GM23338 (cell line): ENCODE measurements at regions not wholly inside any gene's neighbourhood (a gene's known extent, or its start where the extent isn't known, plus 50 kb on each side); places are given as distances from the start of the nearest gene placed in this dataset.

Experiments
- ATAC-seq: fragments of 200-7000 bp; cut with Tn5 transposase; 3 replicates; pipeline ENCODE4 v1.9.1; 2020
- DNase-seq: peaks from one replicate; pipeline ENCODE4 v3.0.0-alpha.2; 2015; ENCODE audit warnings: low spot score
- H2AFZ ChIP-seq: fragments of 200-600 bp; sonication (generic); 2 replicates; pipeline ENCODE4 v1.8.0; 2016; ENCODE audit warnings: antibody characterized with exemption, mild to moderate bottlenecking, moderate library complexity
- H3F3A ChIP-seq: fragments of 200-600 bp; sonication (generic); replicated peaks from 2 replicates; pipeline ENCODE4 v1.8.0; 2017; ENCODE audit warnings: antibody characterized with exemption, mixed run types, low read depth
- H3K27ac ChIP-seq: fragments of 200-600 bp; sonication (generic); 2 replicates; pipeline ENCODE4 v1.6.1; 2016; ENCODE audit warnings: low read depth
- H3K27me3 ChIP-seq: fragments of 200-600 bp; sonication (generic); 2 replicates; pipeline ENCODE4 v1.8.0; 2016; ENCODE audit warnings: mild to moderate bottlenecking, mixed run types, moderate library complexity; ENCODE audit not compliant: insufficient read depth
- H3K36me3 ChIP-seq: fragments of 200-600 bp; sonication (generic); 2 replicates; pipeline ENCODE4 v1.8.0; 2016; ENCODE audit warnings: mild to moderate bottlenecking; ENCODE audit not compliant: insufficient read depth
- H3K4me1 ChIP-seq: fragments of 200-600 bp; sonication (generic); 2 replicates; pipeline ENCODE4 v1.8.0; 2016; ENCODE audit warnings: mild to moderate bottlenecking, moderate library complexity; ENCODE audit not compliant: insufficient read depth
- H3K4me2 ChIP-seq: fragments of 200-600 bp; sonication (generic); 2 replicates; pipeline ENCODE4 v1.7.1; 2017; ENCODE audit warnings: mixed run types
- H3K4me3 ChIP-seq: fragments of 200-600 bp; sonication (generic); 2 replicates; pipeline ENCODE4 v1.6.1; 2016; ENCODE audit warnings: mixed run types
- H3K79me2 ChIP-seq: fragments of 200-600 bp; sonication (generic); replicated peaks from 2 replicates; pipeline ENCODE4 v1.8.0; 2017; ENCODE audit warnings: mild to moderate bottlenecking; ENCODE audit not compliant: insufficient read depth
- H3K9me2 ChIP-seq: fragments of 200-600 bp; sonication (generic); 2 replicates; pipeline ENCODE4 v1.8.0; 2017; ENCODE audit not compliant: insufficient read depth
- H4K20me1 ChIP-seq: fragments of 200-600 bp; sonication (generic); replicated peaks from 2 replicates; pipeline ENCODE4 v1.8.0; 2017; ENCODE audit warnings: mild to moderate bottlenecking; ENCODE audit not compliant: insufficient read depth
- H3K27ac Mint-ChIP-seq: 2 replicates; pipeline ENCODE4 v1.8.0; 2020; ENCODE audit warnings: inconsistent platforms, mild to moderate bottlenecking, moderate library complexity, mixed read lengths
- H3K27me3 Mint-ChIP-seq: 3 replicates; pipeline ENCODE4 v1.8.0; 2022; ENCODE audit warnings: low read depth, mild to moderate bottlenecking, moderate library complexity, mixed read lengths, inconsistent platforms; ENCODE audit not compliant: insufficient read depth, poor library complexity
- H3K36me3 Mint-ChIP-seq: 3 replicates; pipeline ENCODE4 v1.8.0; 2021; ENCODE audit warnings: low read depth, mild to moderate bottlenecking, inconsistent platforms, moderate library complexity, mixed read lengths
- H3K4me1 Mint-ChIP-seq: 3 replicates; pipeline ENCODE4 v1.8.0; 2020; ENCODE audit warnings: mild to moderate bottlenecking, inconsistent platforms, mixed read lengths
- H3K4me3 Mint-ChIP-seq: 3 replicates; pipeline ENCODE4 v1.8.0; 2021; ENCODE audit warnings: moderate library complexity, mild to moderate bottlenecking, inconsistent platforms, mixed read lengths
- H3K9me3 Mint-ChIP-seq: 3 replicates; pipeline ENCODE4 v1.8.0; 2020; ENCODE audit warnings: moderate library complexity, mild to moderate bottlenecking, inconsistent platforms, mixed read lengths
- CREB1 ChIP-seq: fragments of 250-450 bp; sonication (Bioruptor Pico); IDR thresholded peaks from 2 replicates; pipeline ENCODE4 v1.5.0; 2020; ENCODE audit warnings: low read depth, mild to moderate bottlenecking, moderate library complexity
- CTCF ChIP-seq, 2 experiments: fragments of 200-600 bp in 1 of 2; sonication (generic) in 1 of 2; conservative IDR thresholded peaks; 2 replicates each; pipeline versions ENCODE4 v1.5.1 to v1.6.1; 2016 to 2017; ENCODE audit warnings: antibody characterized with exemption in 2 of 2, low read depth in 2 of 2, mild to moderate bottlenecking in 2 of 2, moderate library complexity in 1 of 2
- ETS1 ChIP-seq: IDR thresholded peaks from 2 replicates; pipeline ENCODE4 v1.6.1; 2016; ENCODE audit warnings: antibody characterized with exemption
- NANOG ChIP-seq: IDR thresholded peaks from 2 replicates; pipeline ENCODE4 v1.6.1; 2016; ENCODE audit warnings: antibody characterized with exemption, borderline replicate concordance
- STAT1 ChIP-seq: IDR thresholded peaks from one replicate; pipeline ENCODE4 v1.6.1; 2016; ENCODE audit warnings: antibody characterized with exemption; ENCODE audit not compliant: unreplicated experiment
- ZNF462 ChIP-seq: fragments of 250-450 bp; sonication (Bioruptor Pico); IDR thresholded peaks from 2 replicates; pipeline ENCODE4 v1.5.0; 2020; ENCODE audit warnings: mild to moderate bottlenecking, moderate library complexity

GRCh38 chr18:35919179-35919578 lies 53.3 kb upstream of the RMP24 start (continued):
- TF ChIP-seq ZNF462 (no peak), CREB1 (no peak), NANOG (no peak), STAT1 (no peak), CTCF (conservative IDR thresholded peaks at IDR 0.05; ENCODE audit: low read depth in 2 of 2) (no peak)

- Mint-ChIP-seq H3K27me3 (peaks cover 3% of the 10 kb centered on the region), H3K36me3 (peaks cover 8% of the 10 kb centered on the region; the same call in 1 of the 3 replicates), H3K4me1 (peaks cover 23% of the 10 kb centered on the region), H3K4me3 (no peak overlapping the region), H3K9me3 (no peaks in the 10 kb centered on the region), H3K27ac (no peak overlapping the region)
- H3K27ac ChIP-seq = no peak overlapping the region
- H3K27me3 ChIP-seq = no peaks in the 10 kb centered on the region
- H3K4me1 ChIP-seq = peaks cover 19% of the 10 kb centered on the region
- ATAC-seq (no peak), DNase-seq (no peak)
- no peak overlapping the region for H2AFZ ChIP-seq
- no peak overlapping the region for H3K4me3 ChIP-seq
- no peak overlapping the region for H3K4me2 ChIP-seq
- H3K79me2 ChIP-seq = no peaks in the 10 kb centered on the region; the same call in 1 of the 2 replicates
- no peaks in the 10 kb centered on the region for H4K20me1 ChIP-seq
- no peaks in the 10 kb centered on the region for H3K36me3 ChIP-seq
- H3K9me2 ChIP-seq = peaks cover 13% of the 10 kb centered on the region; the same call in 1 of the 2 replicates
- peaks cover 4% of the 10 kb centered on the region; the same call in 1 of the 2 replicates for H3F3A ChIP-seq
- TF ChIP-seq ETS1 (no peak), CTCF (conservative IDR thresholded peaks at IDR 0.05; ENCODE audit: low read depth in 2 of 2) (no peak)
These were observed 51.9 kb upstream of the RMP24 start for GRCh38 chr18:35920623-35921022.
